Activated CD4-positive, alpha-beta memory T cell treated with anti-CD3 and anti-CD28 coated beads, Interleukin-2, amount 10 ng/mL, durations not matched to agents 7 days and 5 days (primary cell): ENCODE measurements at regions not wholly inside any gene's neighbourhood (a gene's known extent, or its start where the extent isn't known, plus 50 kb on each side); places are given as distances from the start of the nearest gene placed in this dataset.
"Not testable (repeated sequence)": the region's sequence is repeated elsewhere in the genome, so short reads cannot be mapped to it uniquely, and the experiment has no call there.

Experiments used
- CTCF ChIA-PET: fragments of 350-600 bp; sonication (Branson Sonifier 250); formaldehyde crosslinking; loops from one replicate; lab custom pipeline; 2021; ENCODE audit warnings: antibody characterized with exemption, inconsistent platforms; lab: Charles Lee
- POLR2A ChIA-PET: fragments of 350-600 bp; sonication (Branson Sonifier 250); formaldehyde crosslinking; loops from one replicate; lab custom pipeline; 2021; ENCODE audit warnings: antibody characterized with exemption; lab: Charles Lee
- DNase-seq: peaks from one replicate; pipeline ENCODE4 v3.0.0-alpha.2; 2020
- H3K27ac Mint-ChIP-seq: one replicate; pipeline ENCODE4 v1.8.0; 2021; ENCODE audit warnings: mild to moderate bottlenecking, mixed read lengths
- H3K27me3 Mint-ChIP-seq: one replicate; pipeline ENCODE4 v1.8.0; 2021; ENCODE audit warnings: mixed read lengths
- H3K36me3 Mint-ChIP-seq: one replicate; pipeline ENCODE4 v1.8.0; 2021; ENCODE audit warnings: low read depth, mixed read lengths
- H3K4me1 Mint-ChIP-seq: one replicate; pipeline ENCODE4 v1.8.0; 2021; ENCODE audit warnings: mixed read lengths
- H3K4me3 Mint-ChIP-seq: one replicate; pipeline ENCODE4 v1.8.0; 2021; ENCODE audit warnings: mild to moderate bottlenecking, mixed read lengths
- H3K9me3 Mint-ChIP-seq: one replicate; pipeline ENCODE4 v1.8.0; 2021; ENCODE audit warnings: mixed read lengths

- DNase-seq: no peak
- Mint-ChIP-seq H3K9me3 (no peaks in the 10 kb centered on the region), H3K27ac (no peak overlapping the region), H3K4me3 (no peak overlapping the region), H3K4me1 (no peaks in the 10 kb centered on the region), H3K27me3 (no peaks in the 10 kb centered on the region), H3K36me3 (no peaks in the 10 kb centered on the region)
- ChIA-PET CTCF (no interaction called here), POLR2A (no interaction called here)
Measured at GRCh38 chr1:187682112-187682511, 853.4 kb downstream of the PLA2G4A start.

DNA sequence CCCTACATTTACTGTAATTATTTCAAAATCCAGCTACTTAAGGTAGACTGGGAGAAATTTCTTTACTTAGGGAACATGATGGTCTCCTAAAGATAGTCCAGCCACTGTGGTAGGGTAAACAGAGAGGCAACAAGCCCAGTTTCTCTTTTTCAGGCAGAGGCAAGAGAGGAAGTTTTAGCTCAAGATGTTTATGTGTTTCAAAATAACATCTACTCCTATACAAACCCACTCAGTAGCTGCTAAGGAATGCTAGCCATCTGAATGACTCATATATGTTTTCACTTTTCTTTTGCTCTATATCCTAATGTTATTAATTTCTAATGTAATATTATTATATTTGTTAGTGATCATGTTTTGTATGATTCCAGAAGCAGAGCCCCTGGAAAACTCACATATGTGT lies 856.6 kb downstream of the PLA2G4A start:
- no peaks in the 10 kb centered on the region for H3K4me1 Mint-ChIP-seq
- CTCF ChIA-PET: no interaction called here

GRCh38 chr1:187689129-187689528 lies 860.4 kb downstream of the PLA2G4A start:
- Mint-ChIP-seq H3K27ac (no peak overlapping the region), H3K4me3 (no peak overlapping the region), H3K9me3 (peaks cover 2% of the 10 kb centered on the region), H3K27me3 (no peaks in the 10 kb centered on the region), H3K36me3 (no peaks in the 10 kb centered on the region), H3K4me1 (no peaks in the 10 kb centered on the region)
- no peak for DNase-seq
- ChIA-PET CTCF (no interaction called here), POLR2A (no interaction called here)

More for the DNA sequence above, 856.6 kb downstream of the PLA2G4A start:
- H3K36me3 Mint-ChIP-seq: no peaks in the 10 kb centered on the region
- no peaks in the 10 kb centered on the region for H3K27me3 Mint-ChIP-seq
- H3K27ac Mint-ChIP-seq: no peak overlapping the region
- DNase-seq: no peak
- no peak overlapping the region for H3K4me3 Mint-ChIP-seq
- POLR2A ChIA-PET: no interaction called here
- peaks cover 2% of the 10 kb centered on the region for H3K9me3 Mint-ChIP-seq

- no peak overlapping the region for H3K27ac Mint-ChIP-seq
- no peaks in the 10 kb centered on the region for H3K36me3 Mint-ChIP-seq
- ChIA-PET POLR2A (no interaction called here), CTCF (no interaction called here)
- peaks cover 2% of the 10 kb centered on the region for H3K9me3 Mint-ChIP-seq
- H3K4me3 Mint-ChIP-seq: no peak overlapping the region
- no peaks in the 10 kb centered on the region for H3K27me3 Mint-ChIP-seq
- no peaks in the 10 kb centered on the region for H3K4me1 Mint-ChIP-seq
- DNase-seq: no peak
Measured at GRCh38 chr1:187691439-187691838, 862.7 kb downstream of the PLA2G4A start.

GRCh38 chr1:187692799-187693198 lies 864.0 kb downstream of the PLA2G4A start:
- CTCF ChIA-PET: no interaction called here
- H3K27ac Mint-ChIP-seq: no peak overlapping the region
- no peaks in the 10 kb centered on the region for H3K36me3 Mint-ChIP-seq
- POLR2A ChIA-PET: no interaction called here
- no peaks in the 10 kb centered on the region for H3K27me3 Mint-ChIP-seq
- DNase-seq: no peak
- no peaks in the 10 kb centered on the region for H3K4me1 Mint-ChIP-seq
- peaks cover 2% of the 10 kb centered on the region for H3K9me3 Mint-ChIP-seq
- no peak overlapping the region for H3K4me3 Mint-ChIP-seq

DNA sequence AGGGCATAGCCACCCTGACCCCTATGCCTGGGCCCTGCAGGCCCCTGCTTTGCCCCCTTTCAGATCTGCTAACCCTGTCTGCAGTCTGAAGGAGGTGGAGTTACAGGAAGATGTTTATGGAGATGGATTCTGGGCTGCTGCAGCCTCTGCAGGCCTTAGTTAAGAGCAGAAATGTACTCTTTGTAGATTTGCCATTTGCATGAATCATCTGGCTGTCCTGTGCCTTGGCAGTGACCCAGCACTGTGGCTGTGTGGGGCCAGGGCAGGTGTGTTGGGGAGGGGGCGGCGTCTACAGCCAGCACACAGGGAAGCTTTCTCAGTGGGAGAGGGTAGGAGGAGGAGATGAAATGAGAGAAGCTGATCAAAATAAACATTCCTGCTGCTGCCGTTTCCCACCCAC lies 867.3 kb downstream of the PLA2G4A start:
- ChIA-PET CTCF (no interaction called here), POLR2A (no interaction called here)
- H3K36me3 Mint-ChIP-seq: no peaks in the 10 kb centered on the region
- peaks cover 4% of the 10 kb centered on the region for H3K9me3 Mint-ChIP-seq
- no peak for DNase-seq
- H3K4me1 Mint-ChIP-seq: no peaks in the 10 kb centered on the region
- H3K27ac Mint-ChIP-seq: no peak overlapping the region
- no peak overlapping the region for H3K4me3 Mint-ChIP-seq
- H3K27me3 Mint-ChIP-seq: no peaks in the 10 kb centered on the region

- CTCF ChIA-PET, DNase-seq, H3K27me3 Mint-ChIP-seq, H3K4me1 Mint-ChIP-seq, H3K4me3 Mint-ChIP-seq, POLR2A ChIA-PET, H3K27ac Mint-ChIP-seq, H3K36me3 Mint-ChIP-seq: not testable (repeated sequence)
- peaks cover 11% of the 10 kb centered on the region for H3K9me3 Mint-ChIP-seq
Measured at GRCh38 chr1:187703138-187704130, 874.7 kb downstream of the PLA2G4A start.

DNA sequence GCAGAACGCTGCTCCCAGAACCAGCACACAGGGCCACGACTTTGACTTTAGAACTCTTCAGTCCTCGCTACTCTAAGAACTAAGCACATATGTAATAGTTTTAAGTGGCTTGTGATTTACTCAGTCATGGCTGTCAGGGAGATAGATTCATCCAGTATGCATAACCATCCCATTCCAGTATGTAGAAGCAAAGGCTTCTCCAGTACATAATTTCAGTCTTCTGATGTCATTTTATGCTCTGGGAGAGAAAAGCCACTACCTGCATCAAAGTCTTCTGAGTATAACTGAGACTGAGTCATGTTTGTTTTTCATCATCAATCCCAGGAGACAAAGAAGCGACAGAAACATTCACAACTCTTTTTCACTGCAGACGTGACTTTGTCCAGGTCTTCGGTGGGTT lies 885.7 kb downstream of the PLA2G4A start:
- no peaks in the 10 kb centered on the region for H3K27me3 Mint-ChIP-seq
- ChIA-PET CTCF (no interaction called here), POLR2A (interaction anchor here (0.9 kb wide), 1 partner anchor 8 kb away, joined by 3 read pairs; no protein-coding TSS in a partner anchor)
- H3K27ac Mint-ChIP-seq: no peak overlapping the region
- no peak overlapping the region for H3K4me3 Mint-ChIP-seq
- no peaks in the 10 kb centered on the region for H3K36me3 Mint-ChIP-seq
- H3K4me1 Mint-ChIP-seq: no peaks in the 10 kb centered on the region
- no peak for DNase-seq
- H3K9me3 Mint-ChIP-seq: peaks cover 6% of the 10 kb centered on the region

DNA sequence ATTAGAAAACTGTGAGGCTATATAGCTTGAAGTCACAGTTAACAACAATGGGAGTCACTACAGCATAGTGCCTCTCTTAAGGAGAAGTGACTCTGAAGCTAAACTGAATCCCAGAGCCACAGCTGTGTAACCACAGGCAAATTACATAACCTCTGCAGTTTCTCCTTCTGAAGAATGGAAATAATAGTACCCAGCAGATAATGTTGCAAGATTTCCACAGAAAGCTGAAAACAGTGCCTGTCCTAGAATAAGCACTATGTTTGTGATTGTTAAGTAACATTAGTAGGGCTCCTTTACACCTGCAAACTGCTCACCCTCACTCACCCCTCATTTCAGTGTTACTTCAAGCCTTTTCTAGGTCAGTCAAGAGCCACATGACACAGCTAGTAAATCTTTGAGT lies 886.7 kb downstream of the PLA2G4A start:
- Mint-ChIP-seq H3K27ac (no peak overlapping the region), H3K27me3 (no peaks in the 10 kb centered on the region), H3K4me3 (no peak overlapping the region), H3K4me1 (no peaks in the 10 kb centered on the region), H3K36me3 (no peaks in the 10 kb centered on the region), H3K9me3 (peaks cover 6% of the 10 kb centered on the region)
- CTCF ChIA-PET: no interaction called here
- POLR2A ChIA-PET: interaction anchor here (0.9 kb wide), 1 partner anchor 9 kb away, joined by 3 read pairs; no protein-coding TSS in a partner anchor
- no peak for DNase-seq

GRCh38 chr1:187716160-187716559 lies 887.4 kb downstream of the PLA2G4A start:
- Mint-ChIP-seq H3K4me1 (no peaks in the 10 kb centered on the region), H3K27me3 (no peaks in the 10 kb centered on the region), H3K9me3 (peaks cover 2% of the 10 kb centered on the region), H3K27ac (no peak overlapping the region), H3K36me3 (no peaks in the 10 kb centered on the region), H3K4me3 (no peak overlapping the region)
- CTCF ChIA-PET: no interaction called here
- POLR2A ChIA-PET: no interaction called here
- DNase-seq: no peak

DNA sequence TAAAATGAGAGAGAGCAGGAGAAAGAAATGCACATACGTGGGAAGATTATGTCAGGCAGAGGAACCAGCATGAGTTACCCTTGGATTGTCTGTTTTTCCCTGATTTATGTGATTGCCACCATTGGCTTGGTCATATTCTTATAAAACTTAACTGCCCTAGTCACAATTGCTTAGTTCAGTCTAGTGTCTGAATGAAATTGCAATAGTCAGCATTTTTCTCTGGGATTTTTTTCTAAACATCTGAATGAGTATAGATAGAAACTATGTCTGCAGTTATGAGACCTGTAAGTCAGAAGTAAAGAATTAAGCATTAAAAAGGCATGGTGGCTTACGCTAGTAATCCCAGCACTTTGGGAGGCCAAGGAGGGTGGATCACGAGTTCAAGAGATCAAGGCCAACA lies 889.8 kb downstream of the PLA2G4A start:
- Mint-ChIP-seq H3K4me3 (no peak overlapping the region), H3K27ac (no peak overlapping the region), H3K9me3 (peaks cover 2% of the 10 kb centered on the region), H3K36me3 (no peaks in the 10 kb centered on the region), H3K4me1 (no peaks in the 10 kb centered on the region), H3K27me3 (no peaks in the 10 kb centered on the region)
- ChIA-PET CTCF (no interaction called here), POLR2A (no interaction called here)
- no peak for DNase-seq

- no peaks in the 10 kb centered on the region for H3K9me3 Mint-ChIP-seq
- no peak for DNase-seq
- ChIA-PET CTCF (no interaction called here), POLR2A (no interaction called here)
- H3K4me3 Mint-ChIP-seq: no peak overlapping the region
- no peaks in the 10 kb centered on the region for H3K4me1 Mint-ChIP-seq
- no peaks in the 10 kb centered on the region for H3K27me3 Mint-ChIP-seq
- H3K36me3 Mint-ChIP-seq: no peaks in the 10 kb centered on the region
- no peak overlapping the region for H3K27ac Mint-ChIP-seq
Measured at GRCh38 chr1:187721216-187721615, 892.5 kb downstream of the PLA2G4A start.

DNA sequence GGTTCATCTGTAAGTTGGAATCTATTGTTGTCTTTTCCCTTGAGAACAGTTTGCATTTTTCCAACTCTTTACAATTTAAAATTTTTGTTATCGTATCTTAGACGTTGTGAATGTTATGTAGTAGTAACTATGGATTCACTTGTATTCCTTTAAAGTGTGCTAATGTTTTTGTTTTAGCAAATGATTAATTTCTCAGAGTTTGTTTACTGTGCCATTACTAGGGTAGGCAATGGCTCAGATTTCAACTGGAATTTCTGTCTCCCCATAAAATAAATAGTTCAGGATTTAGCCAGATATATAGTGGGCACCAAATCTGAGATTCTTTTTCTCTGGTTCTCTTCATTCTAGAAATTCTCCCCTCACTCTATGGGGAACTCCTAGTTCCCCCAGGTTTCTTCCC lies 896.5 kb downstream of the PLA2G4A start:
- Mint-ChIP-seq H3K27me3 (no peaks in the 10 kb centered on the region), H3K27ac (no peak overlapping the region), H3K4me3 (no peak overlapping the region), H3K36me3 (no peaks in the 10 kb centered on the region), H3K9me3 (no peaks in the 10 kb centered on the region), H3K4me1 (no peaks in the 10 kb centered on the region)
- POLR2A ChIA-PET: no interaction called here
- CTCF ChIA-PET: no interaction called here
- DNase-seq: no peak

- Mint-ChIP-seq H3K27me3 (no peaks in the 10 kb centered on the region), H3K27ac (no peak overlapping the region), H3K4me1 (no peaks in the 10 kb centered on the region), H3K9me3 (no peaks in the 10 kb centered on the region), H3K4me3 (no peak overlapping the region), H3K36me3 (no peaks in the 10 kb centered on the region)
- DNase-seq: no peak
- POLR2A ChIA-PET: no interaction called here
- CTCF ChIA-PET: no interaction called here
Measured at GRCh38 chr1:187733232-187733631, 904.5 kb downstream of the PLA2G4A start.
